ENCODE measurements at regions not wholly inside any gene's neighbourhood (a gene's known extent, or its start where the extent isn't known, plus 50 kb on each side); places are given as distances from the start of the nearest gene placed in this dataset.

GRCh38 chr9:126233175-126233574 lies 93.5 kb upstream of the MVB12B start:
- 81% methylated on average over 4 of the region's 9 CpGs for WGBS (ENCODE audit: insufficient coverage, low coverage, low lambda C conversion rate, missing lambda C conversion rate)
- intact Hi-C loops (cut with DNase I): loop anchor here in 1 of 2 donors (5.0 kb wide), 1 partner anchor 821 kb away; no protein-coding TSS in a partner anchor
- Histone ChIP-seq H3K4me3 (no peak overlapping the region), H3K4me1 (no peaks in the 10 kb centered on the region), H3K36me3 (no peaks in the 10 kb centered on the region), H3K9me3 (no peaks in the 10 kb centered on the region), H3K27me3 (no peaks in the 10 kb centered on the region), H3K27ac (no peak overlapping the region)
- ATAC-seq: no peak
- no peak for TF ChIP-seq POLR2A (IDR thresholded peaks at IDR 0.05)
- TF ChIP-seq CTCF (IDR thresholded peaks at IDR 0.05): no peak
- DNase-seq: no peak

- WGBS (ENCODE audit: insufficient coverage, low coverage, low lambda C conversion rate, missing lambda C conversion rate): 85% methylated on average over 11 of the region's 21 CpGs
- no peaks in the 10 kb centered on the region for H3K4me1 ChIP-seq
- H3K27me3 ChIP-seq: no peaks in the 10 kb centered on the region
- no peaks in the 10 kb centered on the region for H3K36me3 ChIP-seq
- no peak overlapping the region for H3K27ac ChIP-seq
- H3K4me3 ChIP-seq: no peak overlapping the region
- no peak for TF ChIP-seq POLR2A (IDR thresholded peaks at IDR 0.05)
- no peak for TF ChIP-seq CTCF (IDR thresholded peaks at IDR 0.05)
- intact Hi-C loops (cut with DNase I): loop anchor here in 1 of 2 donors (5.0 kb wide), 1 partner anchor 822 kb away; no protein-coding TSS in a partner anchor
- DNase-seq (no peak), ATAC-seq (no peak)
- H3K9me3 ChIP-seq: no peaks in the 10 kb centered on the region
These were observed 92.6 kb upstream of the MVB12B start for GRCh38 chr9:126233913-126234525.

GRCh38 chr9:126234681-126235335 lies 91.8 kb upstream of the MVB12B start:
- Histone ChIP-seq H3K4me3 (no peak overlapping the region), H3K9me3 (no peaks in the 10 kb centered on the region), H3K36me3 (no peaks in the 10 kb centered on the region), H3K4me1 (no peaks in the 10 kb centered on the region), H3K27me3 (no peaks in the 10 kb centered on the region), H3K27ac (no peak overlapping the region)
- no CpG with 5 or more reads among the region's 8 CpGs for WGBS (ENCODE audit: insufficient coverage, low coverage, low lambda C conversion rate, missing lambda C conversion rate)
- TF ChIP-seq POLR2A (IDR thresholded peaks at IDR 0.05) (no peak), CTCF (IDR thresholded peaks at IDR 0.05) (no peak)
- DNase-seq: no peak
- ATAC-seq: no peak
- intact Hi-C loops (cut with DNase I): loop anchor here in 1 of 2 donors (5.0 kb wide), 1 partner anchor 823 kb away; no protein-coding TSS in a partner anchor

- TF ChIP-seq CTCF (IDR thresholded peaks at IDR 0.05): no peak
- TF ChIP-seq POLR2A (IDR thresholded peaks at IDR 0.05): no peak
- Histone ChIP-seq H3K9me3 (no peaks in the 10 kb centered on the region), H3K4me1 (no peaks in the 10 kb centered on the region), H3K36me3 (no peaks in the 10 kb centered on the region), H3K27me3 (no peaks in the 10 kb centered on the region), H3K27ac (no peak overlapping the region), H3K4me3 (no peak overlapping the region)
- no peak for DNase-seq
- 80% methylated on average over 15 of the region's 49 CpGs for WGBS (ENCODE audit: insufficient coverage, low coverage, low lambda C conversion rate, missing lambda C conversion rate)
- intact Hi-C loops (cut with DNase I): no loop called here
- no peak for ATAC-seq
These were observed 91.0 kb upstream of the MVB12B start for GRCh38 chr9:126235336-126236243.

Data from right lobe of liver (tissue), 6 donors.